Ovary (tissue), 3 donors: ENCODE measurements at regions not wholly inside any gene's neighbourhood (a gene's known extent, or its start where the extent isn't known, plus 50 kb on each side); places are given as distances from the start of the nearest gene placed in this dataset.

Source experiments
- CTCF ChIP-seq, 3 donors: fragments of 450-650 bp in 2 of 3; fragments of 200-600 bp in 1 of 3; IDR thresholded peaks; one replicate each; pipeline versions ENCODE4 v1.5.1 to v1.8.0; 2016 to 2022; ENCODE audit warnings: antibody characterized with exemption in 3 of 3, mild to moderate bottlenecking in 1 of 3
- POLR2A ChIP-seq: fragments of 450-650 bp; IDR thresholded peaks from one replicate; pipeline ENCODE4 v1.6.1; 2017; ENCODE audit warnings: antibody characterized with exemption, mild to moderate bottlenecking, moderate library complexity
- donor health status: DM: no; HTN: no; CAD: no.

DNA sequence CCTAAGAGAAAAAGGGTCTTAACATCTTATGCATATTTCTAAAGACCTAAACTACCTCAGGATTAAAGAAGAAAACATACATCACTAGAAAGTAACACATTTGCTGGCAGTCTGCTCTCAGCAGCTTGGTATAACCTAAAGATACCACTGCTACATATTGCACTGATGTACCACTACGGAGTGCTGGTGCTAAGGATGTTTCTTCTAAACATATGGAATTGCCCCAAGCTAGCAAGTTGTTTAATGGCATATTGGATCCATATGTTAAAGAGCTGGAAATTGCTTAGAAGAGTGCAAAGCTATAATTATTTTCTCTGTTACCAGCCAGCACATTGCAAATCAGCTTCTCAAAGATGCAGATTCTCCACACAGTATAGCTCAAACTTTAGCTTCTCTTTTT, 436.5 kb upstream of the GALNTL6 start:
- TF ChIP-seq POLR2A (no peak), CTCF (IDR thresholded peaks at IDR 0.05) (no peak)
